ENCODE measurements at regions not wholly inside any gene's neighbourhood (a gene's known extent, or its start where the extent isn't known, plus 50 kb on each side); places are given as distances from the start of the nearest gene placed in this dataset.

DNA sequence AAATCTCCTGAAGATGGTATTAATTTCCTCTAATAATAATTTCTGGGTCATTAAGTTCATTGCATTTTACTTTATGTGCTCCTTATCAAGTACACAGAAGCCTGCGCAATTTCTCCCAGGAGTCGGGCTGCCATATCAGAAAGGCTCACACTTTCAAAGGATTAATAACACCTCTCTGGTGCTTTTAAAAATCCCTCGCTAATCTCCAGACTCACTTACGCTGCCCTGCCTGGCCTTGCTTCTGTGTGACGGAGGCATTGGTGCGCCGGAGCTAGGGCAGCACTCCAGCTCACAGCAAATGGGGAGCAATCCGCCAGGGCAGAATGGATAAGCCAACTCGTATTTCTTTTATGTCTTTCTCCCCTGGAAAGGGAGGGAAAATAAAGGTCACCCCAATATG lies 300.8 kb downstream of the EFNB2 start:
- DNase-seq (ENCODE audit: low spot score): no peak

DNA sequence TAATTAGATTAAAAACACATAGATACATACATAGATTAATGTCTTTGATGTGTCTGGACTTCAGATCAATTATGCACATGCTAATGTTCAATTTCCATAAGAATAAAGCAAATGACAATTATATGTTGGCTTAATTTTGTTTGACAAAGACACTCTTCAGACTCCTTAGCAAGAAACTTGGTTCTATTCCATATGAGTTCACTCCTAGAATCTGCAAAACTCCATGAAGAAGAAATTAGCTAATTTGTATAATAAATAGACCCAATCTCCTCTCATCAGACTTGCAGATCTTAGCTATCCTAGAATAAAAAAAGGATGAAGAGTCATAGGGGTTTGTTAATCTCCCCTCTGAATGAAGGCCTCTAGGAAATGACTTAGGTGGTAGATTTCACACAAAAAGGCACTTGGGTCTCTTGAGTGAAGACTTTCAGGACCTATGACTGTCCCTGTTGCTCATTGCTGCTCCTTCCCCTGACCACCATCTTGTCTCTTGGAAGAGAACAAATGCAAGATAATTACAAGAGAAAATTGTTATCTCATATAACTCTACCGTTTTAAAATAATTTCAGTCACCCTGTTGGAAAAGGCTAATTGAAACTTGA lies 302.2 kb downstream of the EFNB2 start:
- DNase-seq (ENCODE audit: low spot score): no peak

DNA sequence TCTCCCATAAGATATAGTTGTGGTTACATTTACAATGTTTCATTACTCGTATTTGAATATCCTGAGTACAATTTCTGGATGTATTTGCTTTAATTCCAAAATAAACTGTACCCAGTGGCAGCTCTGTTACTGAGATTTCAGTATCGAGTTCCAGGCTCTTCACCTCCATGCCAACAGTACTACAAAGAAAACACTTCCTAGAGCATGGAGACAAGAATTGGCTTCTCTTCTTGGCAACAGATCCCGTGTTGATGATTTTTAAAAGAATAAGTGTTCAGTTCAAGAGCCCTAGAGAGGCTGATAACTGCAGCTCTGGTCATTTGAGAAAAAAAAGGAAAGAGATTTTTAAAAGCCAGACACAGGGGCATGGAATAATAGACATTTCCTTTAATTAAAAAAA lies 302.8 kb downstream of the EFNB2 start:
- peak; percentile 33 for DNase-seq (ENCODE audit: low spot score)

DNA sequence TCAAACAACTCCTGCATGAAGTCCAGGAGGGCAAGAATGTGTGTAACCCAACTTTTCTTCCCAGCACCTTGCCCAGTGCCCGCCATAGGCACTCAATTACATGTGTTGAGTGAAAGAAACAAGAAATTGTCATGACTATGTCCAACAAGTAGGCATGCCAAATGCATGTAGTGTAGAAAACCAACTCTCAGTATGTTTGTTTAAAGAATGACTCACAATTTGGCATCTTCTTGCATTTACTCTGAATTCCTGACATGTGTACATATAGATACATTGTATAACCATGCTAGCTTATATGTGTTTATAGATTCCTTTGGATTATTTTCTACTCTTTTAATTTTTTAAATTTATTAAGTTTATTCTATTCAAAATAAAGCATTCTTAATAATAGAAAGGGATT lies 305.0 kb downstream of the EFNB2 start:
- DNase-seq (ENCODE audit: low spot score): no peak

DNA sequence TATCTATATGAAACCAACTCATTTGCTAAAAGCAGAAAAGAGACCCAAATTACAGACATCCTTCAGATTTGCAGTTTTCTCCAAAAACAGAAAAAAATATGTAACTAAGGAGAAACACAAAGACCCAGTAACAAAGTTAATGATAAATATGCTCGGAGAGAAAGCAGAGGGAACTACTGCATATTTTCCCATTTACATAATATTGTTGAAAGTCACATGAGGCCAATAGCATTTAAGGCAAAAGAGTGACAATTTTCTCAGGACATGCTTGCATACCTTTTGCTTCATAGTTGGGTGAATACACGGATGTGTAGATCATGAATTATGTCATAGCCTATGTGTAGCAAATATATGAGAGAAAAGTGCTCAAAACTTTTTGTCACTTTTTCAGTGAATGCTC lies 310.3 kb downstream of the EFNB2 start:
- no peak for DNase-seq (ENCODE audit: low spot score)

DNA sequence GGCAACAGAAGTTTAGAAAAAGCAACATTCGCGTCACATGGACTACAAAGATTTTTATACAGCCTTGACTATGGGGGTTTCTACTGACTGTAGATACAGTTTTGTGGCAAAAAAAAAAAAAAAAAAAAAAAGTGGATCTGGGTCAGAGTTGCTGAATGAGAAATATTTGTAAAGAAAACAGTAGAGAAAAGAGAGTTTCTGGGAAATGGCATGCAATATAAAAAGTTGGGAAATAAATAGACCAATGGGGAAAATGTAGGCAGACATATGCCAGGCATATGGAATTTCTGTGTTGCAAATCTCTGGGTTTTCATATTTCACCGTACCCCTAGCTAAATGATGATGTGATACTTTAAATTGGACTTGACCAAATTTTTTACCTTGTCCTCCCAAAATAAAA lies 315.3 kb downstream of the EFNB2 start:
- DNase-seq (ENCODE audit: low spot score): no peak

DNA sequence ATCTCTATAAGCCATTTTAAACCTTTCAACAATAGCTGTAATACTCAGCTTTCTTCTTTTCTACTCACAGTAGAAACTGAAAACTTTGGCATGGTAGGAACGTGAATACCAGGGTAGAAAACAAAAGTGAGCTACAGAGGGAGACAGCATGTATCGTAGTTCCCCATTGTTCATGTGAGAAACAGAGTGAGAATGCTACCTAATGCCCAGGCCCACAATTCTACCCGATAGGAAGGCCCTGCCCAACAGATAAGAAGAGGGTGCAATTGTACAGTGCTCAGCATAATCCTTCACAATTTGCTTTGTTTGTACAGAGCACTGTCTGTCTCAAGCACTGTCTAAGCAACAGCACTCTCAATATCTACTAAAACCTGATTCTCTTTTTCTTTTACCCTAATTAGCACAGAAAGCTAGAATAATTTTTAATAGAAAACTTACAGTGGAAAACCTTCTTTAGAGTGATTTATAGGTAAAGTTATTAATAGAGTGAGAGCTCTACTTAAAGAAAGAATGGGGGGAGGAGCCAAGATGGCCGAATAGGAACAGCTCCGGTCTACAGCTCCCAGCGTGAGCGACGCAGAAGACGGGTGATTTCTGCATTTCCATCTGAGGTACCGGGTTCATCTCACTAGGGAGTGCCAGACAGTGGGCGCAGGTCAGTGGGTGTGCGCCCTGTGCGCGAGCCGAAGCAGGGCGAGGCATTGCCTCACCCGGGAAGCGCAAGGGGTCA lies 322.3 kb downstream of the EFNB2 start:
- no peak for DNase-seq (ENCODE audit: low spot score)

DNA sequence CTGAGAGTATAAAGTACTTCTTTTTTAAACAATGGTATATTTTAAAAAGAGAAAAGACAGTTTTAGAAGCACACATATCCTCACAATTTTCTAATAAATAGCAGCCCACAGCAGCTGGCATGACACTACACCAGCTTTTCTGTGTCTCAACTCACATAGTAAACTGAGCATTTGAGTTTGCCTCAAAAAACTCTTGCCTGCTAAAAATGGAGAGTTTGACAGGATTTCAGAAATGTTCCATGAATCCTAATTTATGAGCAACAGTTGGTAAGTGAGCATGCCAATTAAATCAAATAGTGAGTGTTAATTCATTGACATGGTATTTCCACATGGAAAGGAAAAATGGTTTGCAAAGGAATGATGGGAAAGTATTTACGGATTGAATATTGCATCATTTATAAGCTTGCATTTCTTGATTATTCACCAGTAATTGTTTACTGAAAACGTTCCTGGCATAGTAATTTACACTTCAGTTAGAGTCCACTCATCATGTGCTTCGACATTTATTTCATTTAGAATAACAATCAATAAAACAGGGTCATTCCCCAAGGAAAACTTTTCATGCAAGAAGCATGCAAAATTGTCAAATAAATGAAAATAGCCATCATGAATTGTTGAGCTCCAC lies 323.0 kb downstream of the EFNB2 start:
- no peak for DNase-seq (ENCODE audit: low spot score)

DNA sequence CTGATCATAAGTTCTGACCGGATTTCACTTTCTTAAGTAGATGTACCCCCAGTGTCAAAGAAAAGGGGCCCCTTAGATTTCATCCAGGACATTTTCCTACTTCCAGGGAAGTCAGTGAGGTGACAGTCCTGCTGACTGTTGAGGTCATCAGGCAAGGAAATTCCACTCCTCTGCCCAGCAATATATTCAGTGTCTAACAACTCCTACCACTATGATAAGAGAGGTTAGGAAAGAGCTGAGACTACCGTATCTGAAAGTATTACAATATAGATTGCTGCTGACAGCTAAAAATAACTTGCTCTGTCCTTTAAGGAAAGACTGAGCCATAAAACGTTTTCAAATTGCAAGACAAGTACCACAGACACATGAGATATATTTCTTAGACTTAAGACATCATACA lies 325.1 kb downstream of the EFNB2 start:
- no peak for DNase-seq (ENCODE audit: low spot score)

DNA sequence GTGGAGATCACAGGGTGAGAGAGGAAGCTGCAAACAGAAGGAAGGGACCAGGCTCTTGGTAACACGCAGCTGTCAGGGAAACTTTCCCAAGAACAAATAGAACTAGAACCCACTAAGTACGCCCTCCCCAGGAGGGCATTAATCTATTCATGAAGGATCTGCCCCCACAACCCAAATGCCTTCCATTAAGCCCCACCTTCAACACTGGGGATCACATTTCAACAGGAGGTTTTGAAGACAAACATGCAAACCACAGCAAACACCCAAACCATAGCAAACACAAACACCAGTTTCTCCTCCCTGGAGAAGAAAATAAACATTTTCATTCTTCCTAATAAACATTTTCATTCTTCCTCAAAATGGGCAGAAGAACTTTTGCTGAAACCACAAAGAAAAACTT lies 329.6 kb downstream of the EFNB2 start:
- DNase-seq (ENCODE audit: low spot score): no peak

DNA sequence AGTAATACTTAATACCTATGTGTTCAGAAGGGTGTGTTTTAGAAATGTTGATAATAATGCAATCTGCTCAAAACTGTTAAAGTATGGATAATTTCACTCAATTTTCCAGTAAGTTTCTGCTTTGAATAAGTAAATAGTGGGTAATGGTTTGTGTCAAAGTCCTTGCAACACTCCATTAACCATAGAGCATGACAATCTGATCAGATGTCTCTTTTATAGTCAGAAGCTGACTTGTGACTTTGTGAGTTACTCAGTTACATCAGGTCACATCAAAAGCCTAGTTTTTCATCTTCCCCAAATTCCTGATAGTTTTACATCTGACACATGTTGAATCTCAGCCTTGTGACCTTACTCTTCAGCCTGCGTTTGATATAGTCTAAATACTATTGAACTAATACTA lies 338.0 kb downstream of the EFNB2 start:
- DNase-seq (ENCODE audit: low spot score): no peak

DNA sequence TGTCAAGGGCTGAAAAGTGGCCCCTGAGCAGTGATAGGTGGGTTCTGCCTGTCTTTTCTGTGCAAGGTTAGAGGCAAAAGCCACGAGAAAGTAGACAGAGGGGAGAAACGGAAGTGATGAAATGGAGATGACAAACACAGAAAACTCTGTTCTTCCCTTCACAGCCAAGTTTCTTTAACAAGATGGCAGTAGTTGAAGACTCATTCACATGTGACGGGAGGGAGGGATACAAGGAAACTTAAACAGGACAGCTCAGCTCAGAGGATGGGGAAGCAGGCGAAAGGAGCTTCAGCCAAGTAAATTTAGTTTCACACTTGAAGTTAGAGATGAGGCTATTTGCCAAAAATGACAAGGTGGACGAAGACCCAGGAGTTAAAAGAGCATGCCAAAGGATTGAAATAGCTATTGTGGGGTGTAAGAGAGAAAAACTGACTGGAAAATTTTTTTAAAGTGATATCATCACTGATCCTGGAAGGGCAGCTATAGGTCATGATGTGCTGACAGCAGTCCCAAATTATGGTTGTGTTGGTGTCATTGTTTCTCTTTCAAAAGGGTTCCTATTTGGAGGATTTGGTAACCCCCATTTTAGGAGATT lies 347.9 kb downstream of the EFNB2 start:
- DNase-seq (ENCODE audit: low spot score): no peak

DNA sequence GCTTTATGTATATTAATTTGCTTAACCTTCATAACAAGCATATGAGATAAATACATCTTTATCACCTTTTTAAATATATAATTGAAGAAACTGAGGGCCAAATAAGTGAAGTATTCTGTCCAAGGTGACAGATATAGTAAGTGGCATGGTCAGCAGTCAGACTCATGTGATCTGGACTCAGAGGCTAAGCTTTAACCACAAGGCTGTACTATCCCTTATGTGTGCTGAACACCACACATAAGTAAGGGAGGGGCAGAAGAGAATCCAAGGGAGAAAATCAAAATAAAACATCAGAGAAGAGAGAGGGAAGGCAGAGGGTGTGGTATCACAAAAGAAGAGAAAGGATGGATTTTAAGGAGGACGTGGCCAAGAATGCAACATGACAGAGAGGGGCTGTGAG lies 348.4 kb downstream of the EFNB2 start:
- DNase-seq (ENCODE audit: low spot score): no peak

DNA sequence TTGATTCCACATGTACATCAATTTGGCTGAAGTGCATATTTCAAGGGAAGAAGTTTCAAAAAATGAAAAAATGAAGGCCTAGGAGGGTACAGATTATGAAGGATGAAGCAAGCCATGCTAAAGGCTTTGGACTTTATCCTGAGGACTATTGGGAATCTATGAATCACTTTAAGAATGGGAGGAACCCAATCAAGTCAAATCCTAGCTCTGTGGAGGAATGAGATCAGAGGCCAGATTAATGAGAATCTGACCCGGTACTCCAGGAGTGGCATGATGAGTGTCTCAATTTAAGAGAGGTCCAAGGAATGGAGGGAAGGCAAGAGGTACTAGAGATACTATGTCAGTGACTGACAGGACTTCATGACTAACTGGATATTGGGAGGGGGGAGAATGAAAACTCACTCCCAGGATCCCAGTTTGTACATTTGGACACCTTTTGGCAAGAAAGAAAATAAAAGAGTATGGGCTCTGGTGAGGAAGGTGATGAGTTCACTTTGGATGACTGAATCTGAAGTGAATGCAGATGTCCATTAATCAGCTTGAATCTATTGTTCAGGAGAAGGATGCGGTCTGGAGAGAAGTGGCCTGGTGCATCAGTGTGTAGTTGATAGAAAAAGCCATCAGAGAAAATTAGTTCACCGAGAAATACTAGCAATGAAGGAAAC lies 349.0 kb downstream of the EFNB2 start:
- DNase-seq (ENCODE audit: low spot score): no peak

DNA sequence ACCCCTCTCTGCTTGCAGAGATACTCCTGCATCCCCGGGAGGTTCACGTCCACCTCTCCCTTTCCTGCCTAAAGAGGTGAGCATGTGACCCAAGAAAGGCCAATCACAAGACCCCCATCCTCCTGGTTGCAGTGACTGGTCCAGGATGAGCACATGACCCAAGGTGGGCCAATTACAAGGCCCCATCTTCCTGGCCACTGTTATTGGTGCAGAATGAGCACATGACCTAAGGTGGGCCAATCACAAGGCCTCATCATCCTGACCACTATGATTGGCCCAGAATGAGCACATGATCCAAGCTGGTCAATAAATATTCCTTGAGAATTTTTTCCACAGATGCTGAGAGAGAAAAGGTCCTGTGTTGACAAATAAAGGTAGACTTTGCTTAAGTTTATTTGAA lies 350.7 kb downstream of the EFNB2 start:
- no peak for DNase-seq (ENCODE audit: low spot score)

DNA sequence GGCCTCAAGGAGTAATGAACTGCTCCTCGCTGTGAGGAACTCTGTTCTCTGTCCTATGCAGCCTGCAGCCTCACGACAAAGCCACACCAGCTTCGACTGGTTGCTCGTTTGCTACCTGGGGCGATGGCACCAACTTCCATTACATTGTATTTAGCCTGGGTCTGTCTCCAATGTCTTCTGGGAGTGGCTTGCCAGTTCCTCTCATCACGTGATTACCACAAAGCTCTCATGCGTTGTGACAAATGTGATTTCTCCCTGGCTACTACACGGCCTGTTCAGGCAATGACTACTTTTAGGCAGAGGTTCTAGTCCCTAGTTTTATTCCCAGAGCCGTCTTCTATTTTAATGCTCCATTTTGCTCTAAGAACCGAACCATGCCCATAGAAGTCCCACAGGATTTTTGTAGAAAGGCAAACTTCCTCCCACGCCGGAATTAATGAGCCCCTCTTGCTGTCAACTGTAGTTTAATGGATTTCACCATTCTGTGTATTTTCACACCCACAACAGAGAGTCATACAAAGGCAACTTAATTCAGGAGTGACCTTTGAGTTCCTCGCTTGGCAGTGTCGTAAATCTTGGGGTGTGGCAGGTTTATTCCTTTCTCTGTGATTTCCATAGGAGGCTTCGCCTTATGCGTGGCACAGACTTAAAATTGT lies 351.9 kb downstream of the EFNB2 start:
- no peak for DNase-seq (ENCODE audit: low spot score)

DNA sequence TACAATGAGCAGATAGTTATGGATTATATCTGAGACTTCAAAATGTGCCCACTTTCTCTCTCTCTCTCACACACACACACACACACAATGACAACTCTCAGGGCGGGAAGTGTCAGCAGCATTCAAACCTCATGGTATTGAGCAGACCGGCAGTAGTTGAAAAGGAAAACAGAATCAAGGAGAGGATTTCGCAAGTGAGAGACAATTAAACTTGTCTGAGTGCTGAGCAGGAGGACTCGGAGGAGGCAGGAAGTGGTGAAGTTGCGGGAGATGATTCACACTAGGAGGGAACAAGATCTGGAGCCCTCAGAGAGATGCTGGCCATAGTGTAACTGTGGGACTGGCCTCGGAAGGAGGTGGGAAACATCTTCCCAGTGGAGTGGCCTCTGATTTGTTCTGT lies 353.1 kb downstream of the EFNB2 start:
- no peak for DNase-seq (ENCODE audit: low spot score)

DNA sequence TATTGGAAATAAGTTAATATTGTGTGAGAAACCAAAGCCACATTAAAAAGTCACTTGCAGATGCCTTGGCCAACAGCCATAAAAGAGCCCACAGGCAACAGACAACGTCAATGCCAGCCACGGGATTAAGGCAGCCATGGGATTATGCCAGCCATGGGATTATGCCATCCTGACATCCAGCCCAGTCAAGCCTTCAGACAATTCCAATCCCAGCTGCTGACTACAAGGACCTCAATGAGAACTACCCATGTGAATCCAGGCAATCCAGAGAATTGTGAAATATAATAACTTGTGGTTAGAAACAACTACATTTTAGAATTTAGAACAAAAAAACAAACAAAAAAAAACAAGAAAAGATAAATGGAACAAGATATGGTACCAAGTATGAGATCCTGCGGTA lies 356.6 kb downstream of the EFNB2 start:
- no peak for DNase-seq (ENCODE audit: low spot score)

DNA sequence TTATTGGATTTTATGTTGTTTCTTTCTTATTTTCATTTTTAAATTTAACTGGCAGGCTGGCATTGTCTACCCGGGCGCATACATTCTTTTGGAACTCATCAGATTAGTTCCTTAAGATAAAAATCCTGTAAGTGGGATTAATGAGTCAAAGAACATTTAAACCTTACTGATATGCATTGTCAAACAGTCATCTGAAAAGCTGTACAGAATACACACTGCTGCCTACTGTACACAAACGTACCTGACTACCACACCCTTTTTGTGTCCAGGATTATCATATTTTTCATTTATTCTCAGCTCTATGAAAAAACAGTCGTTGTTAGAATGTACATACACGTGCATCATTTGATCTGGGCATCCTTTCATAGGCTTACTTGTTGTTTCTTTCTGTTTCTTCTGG lies 358.3 kb downstream of the EFNB2 start:
- DNase-seq (ENCODE audit: low spot score): no peak

DNA sequence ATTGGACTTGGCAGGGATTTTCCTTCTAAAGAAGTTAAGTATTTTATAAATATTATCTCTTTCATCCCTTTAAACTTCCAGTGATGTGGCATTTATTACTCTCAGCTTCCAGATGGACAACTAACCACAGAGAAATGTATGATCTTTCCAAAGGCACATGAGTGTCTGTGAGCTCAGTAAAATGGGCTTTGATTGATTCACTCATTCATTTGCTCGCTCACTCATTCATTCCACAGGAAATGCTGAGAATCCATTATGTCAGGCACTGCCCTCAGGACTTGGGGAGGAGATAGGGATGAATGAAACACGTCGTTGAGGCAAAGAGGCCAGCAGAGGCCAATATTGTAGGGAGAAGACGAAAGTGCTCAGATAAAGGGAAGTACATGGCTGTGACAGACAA lies 359.3 kb downstream of the EFNB2 start:
- no peak for DNase-seq (ENCODE audit: low spot score)

DNA sequence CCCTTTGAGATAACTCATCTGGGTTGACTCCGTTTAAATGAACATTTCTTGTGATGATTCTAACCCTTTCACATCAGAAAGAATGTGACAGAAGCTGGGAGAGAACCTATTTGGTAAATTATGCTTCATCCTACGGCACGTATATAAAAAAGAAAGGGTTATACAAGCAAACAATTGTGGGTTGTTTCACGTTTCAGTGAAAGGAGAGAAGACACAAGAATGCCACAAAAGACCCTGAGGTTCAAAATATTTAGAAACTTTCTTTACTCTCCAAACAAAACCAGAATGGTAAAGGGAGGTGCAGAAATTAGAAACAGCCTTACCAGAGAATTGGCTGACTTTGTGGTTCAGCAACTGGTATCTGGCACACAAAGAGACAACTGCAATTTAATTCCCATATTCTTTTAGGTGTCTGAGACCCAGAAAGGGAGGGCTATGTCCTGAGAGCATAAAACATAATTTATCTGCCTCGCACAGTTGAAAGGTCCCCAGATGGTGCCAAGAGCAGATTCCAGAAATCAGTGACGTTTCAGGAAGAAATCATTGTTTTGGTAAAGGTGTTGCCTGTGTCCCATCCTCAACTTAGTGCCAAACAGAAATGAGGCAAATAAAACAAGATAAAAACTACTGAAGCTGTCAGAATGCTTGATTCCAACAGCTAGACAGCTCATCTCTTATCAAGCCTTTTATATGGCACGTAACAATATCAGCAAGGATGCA lies 361.4 kb downstream of the EFNB2 start:
- no peak for DNase-seq (ENCODE audit: low spot score)

DNA sequence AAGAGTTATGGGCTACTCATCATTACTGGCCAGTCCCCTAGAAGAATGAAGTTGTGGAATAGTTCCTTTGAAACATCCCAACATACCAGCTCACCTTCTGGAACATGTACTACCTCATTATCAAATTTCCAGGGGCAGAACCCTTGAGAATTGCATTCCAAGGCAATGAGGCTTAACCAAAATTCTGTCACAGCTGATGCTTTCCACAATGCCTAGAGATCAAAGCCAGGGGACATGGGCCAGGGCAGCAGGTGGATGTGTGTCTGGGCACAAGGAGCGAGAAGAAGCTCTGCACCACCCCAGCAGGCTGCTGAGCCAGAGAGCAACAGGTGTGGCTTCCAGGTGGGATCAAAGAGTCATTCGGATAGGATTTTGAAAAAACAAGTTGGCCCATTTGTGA lies 362.1 kb downstream of the EFNB2 start:
- no peak for DNase-seq (ENCODE audit: low spot score)
